PFSK-1 (cell line): ENCODE measurements at regions not wholly inside any gene's neighbourhood (a gene's known extent, or its start where the extent isn't known, plus 50 kb on each side); places are given as distances from the start of the nearest gene placed in this dataset.

Experiments
- FOXP2 ChIP-seq: optimal IDR thresholded peaks from 2 replicates; pipeline ENCODE3; 2011; ENCODE audit warnings: borderline replicate concordance, control low read depth, inconsistent platforms; ENCODE audit not compliant: insufficient read depth; ENCODE audit errors: extremely low read length, extremely low read depth
- POLR2AphosphoS5 ChIP-seq: IDR thresholded peaks from 2 replicates; pipeline ENCODE4 v1.6.1; 2012; ENCODE audit warnings: low read depth, mild to moderate bottlenecking, control low read depth, low read length, moderate library complexity
- REST ChIP-seq, 2 experiments: IDR thresholded peaks; 2 replicates each; pipeline versions ENCODE4 v1.6.1 to v1.8.0; 2011 to 2012; ENCODE audit warnings: low read depth in 2 of 2, low read length in 2 of 2, control low read depth in 1 of 2, inconsistent platforms in 1 of 2, mild to moderate bottlenecking in 1 of 2, moderate library complexity in 1 of 2; ENCODE audit not compliant: insufficient read depth in 1 of 2
- SIN3A ChIP-seq: IDR thresholded peaks from 2 replicates; pipeline ENCODE4 v1.6.1; 2012; ENCODE audit warnings: mild to moderate bottlenecking, low read length, moderate library complexity, borderline replicate concordance; ENCODE audit not compliant: insufficient read depth
- TAF1 ChIP-seq: IDR thresholded peaks from 2 replicates; pipeline ENCODE4 v1.6.1; 2012; ENCODE audit warnings: low read length, control low read depth, borderline replicate concordance; ENCODE audit not compliant: insufficient read depth

GRCh38 chr1:80633947-80634706 is 1166.6 kb upstream of the ADGRL2 start:
- TF ChIP-seq POLR2AphosphoS5 (no peak), SIN3A (no peak), FOXP2 (no peak), REST (IDR thresholded peaks at IDR 0.05; ENCODE audit: insufficient read depth in 1 of 2, low read depth in 2 of 2, low read length in 2 of 2) (no peak), TAF1 (no peak)

DNA sequence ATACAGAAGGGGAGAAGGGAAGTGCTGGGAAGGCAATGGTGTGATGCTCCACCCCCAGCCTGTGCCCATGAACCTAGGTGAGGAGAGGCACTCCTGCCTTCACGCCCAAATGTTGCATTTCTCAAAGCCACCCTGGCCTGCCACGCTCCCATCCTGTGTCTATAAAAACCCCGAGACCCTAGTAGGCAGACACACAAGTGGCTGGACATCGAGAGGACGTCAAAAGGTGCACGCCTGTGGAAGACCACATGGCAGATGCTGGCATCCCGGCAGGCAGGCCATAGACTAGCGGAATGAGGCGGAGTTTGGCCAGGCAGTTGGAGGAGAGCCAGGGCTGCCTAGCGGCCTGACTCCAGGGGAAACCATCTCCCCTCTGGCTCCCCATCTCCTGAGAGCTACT is 1168.5 kb upstream of the ADGRL2 start:
- TF ChIP-seq SIN3A (no peak), FOXP2 (no peak), TAF1 (no peak), REST (IDR thresholded peaks at IDR 0.05; ENCODE audit: insufficient read depth in 1 of 2, low read depth in 2 of 2, low read length in 2 of 2) (no peak), POLR2AphosphoS5 (no peak)

DNA sequence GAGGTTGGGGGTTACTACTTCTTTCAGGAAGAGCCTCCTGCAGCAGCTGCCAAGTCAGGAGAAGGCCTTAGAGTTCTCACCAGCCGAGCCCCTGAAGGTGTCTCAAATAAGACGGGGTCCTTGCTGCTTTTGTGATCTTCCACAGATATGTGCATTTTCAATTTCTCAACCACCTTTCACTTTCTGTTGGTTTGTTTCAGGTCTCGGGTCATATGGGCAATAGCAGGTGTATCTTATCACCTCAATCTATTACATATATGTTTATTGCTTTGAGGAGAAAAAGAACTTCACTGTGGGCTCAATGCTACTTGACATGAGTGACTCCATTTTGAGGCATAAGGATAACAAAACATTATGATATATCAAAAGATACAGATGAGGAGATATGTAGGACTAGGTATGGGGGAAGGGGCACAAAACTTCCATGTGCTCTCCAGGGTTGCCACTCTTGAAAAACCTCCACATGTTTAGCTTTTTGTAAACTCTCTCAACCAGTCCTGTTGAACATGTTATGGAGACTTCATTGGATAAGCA is 1171.4 kb upstream of the ADGRL2 start:
- TF ChIP-seq SIN3A, result no peak

DNA sequence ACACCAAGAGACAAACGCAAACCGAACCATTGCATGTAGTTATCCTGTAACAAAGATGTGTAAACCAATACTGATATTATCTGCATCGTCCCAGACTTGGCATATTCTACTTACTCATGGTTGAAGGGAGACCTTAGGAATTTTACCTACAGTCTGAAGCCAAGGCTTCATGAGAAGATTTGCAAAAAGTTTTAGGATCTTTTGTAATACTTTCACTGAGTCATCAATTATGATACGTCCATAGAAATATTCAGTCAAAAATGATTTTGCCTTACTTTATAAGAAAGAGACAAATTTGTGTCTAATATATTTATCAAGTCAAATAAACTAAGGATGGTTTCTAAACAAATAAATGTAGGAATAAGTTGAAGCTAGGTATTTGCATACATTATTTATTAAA is 1176.1 kb upstream of the ADGRL2 start:
- no peak for TF ChIP-seq SIN3A
- TF ChIP-seq TAF1, result no peak
- no peak for TF ChIP-seq REST (IDR thresholded peaks at IDR 0.05; ENCODE audit: insufficient read depth in 1 of 2, low read depth in 2 of 2, low read length in 2 of 2)
- TF ChIP-seq POLR2AphosphoS5, result no peak
- TF ChIP-seq FOXP2, result no peak

- TF ChIP-seq SIN3A, result no peak
- TF ChIP-seq REST (IDR thresholded peaks at IDR 0.05; ENCODE audit: insufficient read depth in 1 of 2, low read depth in 2 of 2, low read length in 2 of 2), result no peak
- no peak for TF ChIP-seq FOXP2
- no peak for TF ChIP-seq TAF1
Observed at GRCh38 chr1:80607064-80607463, 1193.7 kb upstream of the ADGRL2 start.
